Mesothelial cell of epicardium (in vitro differentiated cells): ENCODE measurements at regions not wholly inside any gene's neighbourhood (a gene's known extent, or its start where the extent isn't known, plus 50 kb on each side); places are given as distances from the start of the nearest gene placed in this dataset.

Experiments
- DNase-seq, 2 experiments: peaks; one replicate each; pipeline ENCODE4 v3.0.0; 2021; ENCODE audit warnings: low spot score in 2 of 2; ENCODE audit not compliant: unreplicated experiment in 2 of 2
- H3K27ac Mint-ChIP-seq: 2 replicates; pipeline ENCODE4 v1.8.0; 2021; ENCODE audit warnings: mixed read lengths
- H3K27me3 Mint-ChIP-seq: 2 replicates; pipeline ENCODE4 v1.8.0; 2021; ENCODE audit warnings: low read depth, mixed read lengths
- H3K36me3 Mint-ChIP-seq: 2 replicates; pipeline ENCODE4 v1.8.0; 2021; ENCODE audit warnings: mixed read lengths
- H3K4me1 Mint-ChIP-seq: 2 replicates; pipeline ENCODE4 v1.8.0; 2021; ENCODE audit warnings: mixed read lengths
- H3K4me3 Mint-ChIP-seq: 2 replicates; pipeline ENCODE4 v1.8.0; 2021; ENCODE audit warnings: mild to moderate bottlenecking, moderate library complexity, mixed read lengths
- H3K9me3 Mint-ChIP-seq: 2 replicates; pipeline ENCODE4 v1.8.0; 2021; ENCODE audit warnings: mixed read lengths
- TF ChIP-seq, protein P1 (sequence below): fragments of 200-600 bp; sonication (generic); IDR thresholded peaks from one replicate; pipeline ENCODE4 v1.5.0; 2021; ENCODE audit warnings: antibody characterized with exemption; ENCODE audit not compliant: unreplicated experiment

DNA sequence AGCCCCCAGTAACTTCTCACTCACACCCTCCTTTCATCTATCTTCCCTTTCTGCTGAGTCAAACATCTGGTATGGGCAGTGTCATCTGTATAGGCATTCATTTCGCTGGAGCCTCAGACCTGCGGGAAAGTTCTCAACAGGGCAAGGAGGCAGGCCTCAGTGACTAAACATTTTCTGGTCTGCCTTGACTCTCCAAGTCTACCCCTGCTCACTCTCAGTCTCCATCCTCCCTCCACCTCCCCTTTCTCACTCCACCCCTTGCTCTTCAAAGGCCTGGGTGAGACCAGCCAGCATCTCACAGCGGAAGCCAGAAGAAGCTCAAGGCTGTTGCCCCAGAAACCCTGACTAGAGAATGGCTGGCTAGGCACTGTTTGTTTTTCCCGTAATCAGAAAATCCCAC lies 105.0 kb upstream of the BEND6 start:
- no peaks in the 10 kb centered on the region for H3K9me3 Mint-ChIP-seq
- no peaks in the 10 kb centered on the region for H3K27me3 Mint-ChIP-seq
- peak overlapping the region; percentile 83 for H3K4me3 Mint-ChIP-seq
- no peaks in the 10 kb centered on the region for H3K36me3 Mint-ChIP-seq
- TF ChIP-seq, protein P1, sequence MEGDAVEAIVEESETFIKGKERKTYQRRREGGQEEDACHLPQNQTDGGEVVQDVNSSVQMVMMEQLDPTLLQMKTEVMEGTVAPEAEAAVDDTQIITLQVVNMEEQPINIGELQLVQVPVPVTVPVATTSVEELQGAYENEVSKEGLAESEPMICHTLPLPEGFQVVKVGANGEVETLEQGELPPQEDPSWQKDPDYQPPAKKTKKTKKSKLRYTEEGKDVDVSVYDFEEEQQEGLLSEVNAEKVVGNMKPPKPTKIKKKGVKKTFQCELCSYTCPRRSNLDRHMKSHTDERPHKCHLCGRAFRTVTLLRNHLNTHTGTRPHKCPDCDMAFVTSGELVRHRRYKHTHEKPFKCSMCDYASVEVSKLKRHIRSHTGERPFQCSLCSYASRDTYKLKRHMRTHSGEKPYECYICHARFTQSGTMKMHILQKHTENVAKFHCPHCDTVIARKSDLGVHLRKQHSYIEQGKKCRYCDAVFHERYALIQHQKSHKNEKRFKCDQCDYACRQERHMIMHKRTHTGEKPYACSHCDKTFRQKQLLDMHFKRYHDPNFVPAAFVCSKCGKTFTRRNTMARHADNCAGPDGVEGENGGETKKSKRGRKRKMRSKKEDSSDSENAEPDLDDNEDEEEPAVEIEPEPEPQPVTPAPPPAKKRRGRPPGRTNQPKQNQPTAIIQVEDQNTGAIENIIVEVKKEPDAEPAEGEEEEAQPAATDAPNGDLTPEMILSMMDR, result no peak
- H3K27ac Mint-ChIP-seq, result no peak overlapping the region
- peaks cover 25% of the 10 kb centered on the region for H3K4me1 Mint-ChIP-seq
- DNase-seq, result no peak

DNA sequence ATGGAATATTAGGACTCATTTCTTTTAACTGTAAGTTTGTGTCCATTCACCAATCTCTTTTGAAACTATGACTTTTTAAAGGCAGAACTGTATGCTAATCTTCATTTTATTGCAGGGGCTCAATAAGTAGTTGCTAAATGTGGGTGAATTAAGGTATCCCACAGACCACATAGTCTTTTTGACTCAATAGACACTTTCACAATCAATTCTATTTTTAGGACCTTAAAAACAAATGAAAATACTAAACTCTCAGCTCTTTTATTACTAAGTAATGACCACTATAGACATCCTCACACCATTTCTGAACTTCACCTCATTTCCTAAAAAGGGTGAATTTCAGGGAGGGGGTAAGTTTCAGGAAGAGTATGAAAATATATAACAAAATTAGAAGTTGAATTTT lies 106.8 kb upstream of the BEND6 start:
- Mint-ChIP-seq H3K4me3 (no peak overlapping the region), H3K36me3 (no peaks in the 10 kb centered on the region), H3K9me3 (no peaks in the 10 kb centered on the region), H3K27me3 (no peaks in the 10 kb centered on the region), H3K4me1 (peaks cover 25% of the 10 kb centered on the region), H3K27ac (no peak overlapping the region)
- no peak for DNase-seq
- TF ChIP-seq, protein P1, result no peak

DNA sequence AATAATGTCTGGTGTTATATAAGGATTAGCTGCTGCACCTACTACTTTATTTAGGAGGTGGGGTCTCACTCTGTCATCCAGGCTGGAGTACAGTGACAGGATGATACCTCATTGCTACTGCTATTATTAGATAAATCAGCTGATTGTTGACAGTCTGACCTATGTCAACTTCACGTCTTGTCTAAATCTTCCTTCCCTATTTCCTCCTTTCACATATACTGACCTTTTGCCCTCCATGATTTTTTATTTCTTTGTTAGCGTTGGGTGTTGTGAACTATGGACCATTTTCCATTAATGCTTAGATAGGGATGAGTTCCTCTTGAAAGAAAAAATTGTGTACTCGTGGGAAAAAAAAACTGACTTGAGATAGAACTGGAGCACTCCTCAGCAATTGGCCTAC lies 109.9 kb upstream of the BEND6 start:
- DNase-seq, result no peak
- TF ChIP-seq, protein P1, result no peak
- Mint-ChIP-seq H3K27ac (no peak overlapping the region), H3K36me3 (no peaks in the 10 kb centered on the region), H3K9me3 (no peaks in the 10 kb centered on the region), H3K27me3 (no peaks in the 10 kb centered on the region), H3K4me3 (peak overlapping the region; percentile 42), H3K4me1 (peaks cover 21% of the 10 kb centered on the region)

DNA sequence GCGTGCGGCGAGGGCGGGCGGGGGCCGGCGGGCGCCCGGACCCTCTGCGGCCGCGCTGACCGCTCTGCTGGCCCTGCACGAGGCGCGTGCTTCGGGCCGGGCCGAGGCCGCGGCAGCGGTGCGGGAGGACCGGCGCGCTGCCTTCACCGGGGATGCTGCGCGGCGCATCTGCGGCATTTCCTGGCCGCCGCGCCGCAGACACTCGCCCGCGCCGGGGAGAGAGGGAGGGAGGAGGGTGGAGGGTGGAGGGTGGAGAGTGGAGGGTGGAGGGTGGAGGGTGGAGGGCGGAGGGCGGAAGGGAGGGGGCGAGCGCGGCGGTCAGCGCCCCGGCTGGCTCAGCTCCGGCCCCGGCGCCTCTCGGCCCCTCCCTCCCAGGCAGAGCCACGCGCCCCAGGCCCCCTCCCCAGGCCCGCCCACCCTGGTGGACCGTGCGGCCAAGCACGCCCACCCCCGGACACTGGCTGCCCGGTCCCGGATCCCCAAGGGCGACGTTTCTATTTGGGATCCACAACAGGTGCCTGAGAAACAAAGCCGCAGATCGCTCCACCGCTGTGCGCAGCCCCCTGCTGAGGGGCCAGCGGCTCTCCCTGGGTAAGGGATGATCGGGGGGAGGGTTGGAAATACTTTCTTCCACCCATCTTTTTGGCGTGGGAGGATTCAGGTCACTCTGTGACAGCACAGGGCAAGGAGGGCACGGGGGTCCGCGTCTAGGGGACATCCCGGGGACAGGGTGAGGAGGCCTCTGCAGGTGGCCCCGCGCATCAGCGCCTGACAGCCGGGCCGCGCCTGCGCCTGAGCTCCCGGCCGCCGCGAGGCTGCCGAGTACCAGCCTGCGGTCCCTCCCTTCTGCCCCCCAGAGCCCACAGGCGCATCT lies 111.2 kb upstream of the BEND6 start:
- peaks cover 21% of the 10 kb centered on the region for H3K4me1 Mint-ChIP-seq
- H3K9me3 Mint-ChIP-seq, result no peaks in the 10 kb centered on the region
- peak overlapping the region; percentile 79 for H3K4me3 Mint-ChIP-seq
- peak overlapping the region; percentile 72 for H3K27ac Mint-ChIP-seq
- no peaks in the 10 kb centered on the region for H3K36me3 Mint-ChIP-seq
- peak; percentile 47 to 74 for DNase-seq
- H3K27me3 Mint-ChIP-seq, result no peaks in the 10 kb centered on the region
- TF ChIP-seq, protein P1, result no peak

DNA sequence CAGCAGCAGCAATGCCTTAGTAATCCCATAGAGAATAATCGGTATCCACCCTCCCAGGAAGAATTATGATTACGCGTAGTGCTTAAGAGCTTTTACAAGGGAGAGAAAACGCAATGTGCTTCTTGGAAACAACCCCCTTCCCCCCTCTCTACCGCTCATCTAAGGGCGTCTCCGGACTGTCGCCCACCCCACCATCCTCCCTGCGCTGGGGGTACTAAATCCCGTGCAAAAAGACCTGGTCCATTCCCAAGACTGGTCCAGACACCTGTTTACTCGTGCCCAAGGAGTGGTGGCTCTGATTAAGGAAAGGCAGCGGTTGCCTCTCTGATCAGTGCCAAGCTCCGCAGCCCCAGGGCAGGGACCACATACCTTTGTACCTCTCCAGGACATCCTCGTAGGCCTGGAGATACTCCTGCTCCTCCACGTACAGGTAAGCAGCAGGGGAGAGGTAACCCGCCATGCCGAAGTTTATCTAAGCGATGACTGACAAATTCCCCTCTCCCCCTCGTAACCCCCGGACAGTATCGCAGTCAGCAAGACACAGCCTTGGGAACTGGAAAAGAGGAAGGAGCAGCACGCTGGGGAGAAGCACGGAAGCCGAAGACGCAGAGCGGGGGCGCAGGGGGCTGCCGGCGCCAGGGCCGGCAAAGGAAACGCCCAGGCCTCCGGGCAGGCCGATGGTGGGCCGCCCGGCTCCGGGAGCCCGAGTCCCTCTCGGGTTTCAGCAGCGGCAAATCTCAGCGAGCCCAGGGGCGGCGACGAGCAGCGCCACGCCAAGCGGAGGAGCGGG lies 112.0 kb upstream of the BEND6 start:
- H3K36me3 Mint-ChIP-seq, result no peaks in the 10 kb centered on the region
- H3K27ac Mint-ChIP-seq, result peak overlapping the region; percentile 83
- no peaks in the 10 kb centered on the region for H3K27me3 Mint-ChIP-seq
- H3K4me1 Mint-ChIP-seq, result peaks cover 25% of the 10 kb centered on the region
- peak; percentile 32 to 62 for DNase-seq
- H3K4me3 Mint-ChIP-seq, result peak overlapping the region; percentile 87
- TF ChIP-seq, protein P1, result no peak
- H3K9me3 Mint-ChIP-seq, result no peaks in the 10 kb centered on the region
